HEK293 (cell line): ENCODE measurements at regions not wholly inside any gene's neighbourhood (a gene's known extent, or its start where the extent isn't known, plus 50 kb on each side); places are given as distances from the start of the nearest gene placed in this dataset.

Experiments used
- CTCF ChIA-PET: fragments of 350-600 bp; formaldehyde crosslinking; extraction: SDS; loops from one replicate; lab custom pipeline; 2021; ENCODE audit warnings: antibody characterized with exemption; lab: Yijun Ruan, JAX
- POLR2A ChIA-PET: fragments of 300-600 bp; formaldehyde crosslinking; extraction: SDS; loops from one replicate; lab custom pipeline; 2020; ENCODE audit warnings: antibody characterized with exemption, inconsistent platforms; lab: Yijun Ruan, JAX
- H3K27ac ChIP-seq: fragments of 200-500 bp; sonication (Bioruptor generic); 2 replicates; pipeline ENCODE4 v1.5.1; 2014; ENCODE audit warnings: low read depth, low read length, control low read depth, inconsistent platforms; ENCODE audit errors: extremely low read depth
- H3K36me3 ChIP-seq, 2 experiments: fragments of 200-500 bp in 1 of 2; sonication (Bioruptor generic) in 1 of 2; 1 replicate in 1 of 2; 2 replicates in 1 of 2; pipeline ENCODE4 v1.5.1; 2014 to 2017; ENCODE audit warnings: inconsistent platforms in 2 of 2, low read length in 2 of 2; ENCODE audit not compliant: control insufficient read depth in 2 of 2, insufficient read depth in 1 of 2
- H3K4me1 ChIP-seq: fragments of 200-500 bp; sonication (Bioruptor generic); 2 replicates; pipeline ENCODE4 v1.5.1; 2014; ENCODE audit warnings: mild to moderate bottlenecking, low read length, inconsistent platforms; ENCODE audit not compliant: control insufficient read depth, insufficient read depth
- H3K4me3 ChIP-seq: 2 replicates; pipeline ENCODE4 v1.5.1; 2011; ENCODE audit warnings: low read depth, mild to moderate bottlenecking, control low read depth, low read length, moderate library complexity
- H3K9me3 ChIP-seq: fragments of 200-500 bp; sonication (Bioruptor generic); 2 replicates; pipeline ENCODE4 v1.5.1; 2014; ENCODE audit warnings: low read depth, low read length, inconsistent platforms; ENCODE audit not compliant: control insufficient read depth, insufficient read depth
- AEBP2 ChIP-seq: fragments of 450-650 bp; formaldehyde crosslinking; IDR thresholded peaks from 2 replicates; pipeline ENCODE4 v1.5.1; 2016; ENCODE audit warnings: missing biosample characterization, missing genetic modification characterization, borderline replicate concordance
- BCL11A ChIP-seq: fragments of 450-650 bp; formaldehyde crosslinking; IDR thresholded peaks from 2 replicates; pipeline ENCODE4 v1.5.1; 2016; ENCODE audit warnings: low read depth, missing biosample characterization, missing genetic modification characterization
- HOXC10 ChIP-seq: sonication (generic); formaldehyde crosslinking; IDR thresholded peaks from 2 replicates; pipeline ENCODE4 v1.8.1; 2023; ENCODE audit warnings: mild to moderate bottlenecking, missing genetic modification reagents
- KLF1 ChIP-seq: fragments of 450-650 bp; formaldehyde crosslinking; IDR thresholded peaks from 2 replicates; pipeline ENCODE4 v1.5.1; 2016; ENCODE audit warnings: missing biosample characterization, missing genetic modification characterization
- KLF8 ChIP-seq: fragments of 450-650 bp; formaldehyde crosslinking; IDR thresholded peaks from 2 replicates; pipeline ENCODE4 v1.5.1; 2016; ENCODE audit warnings: missing biosample characterization, missing genetic modification characterization
- PRDM4 ChIP-seq: fragments of 450-650 bp; formaldehyde crosslinking; IDR thresholded peaks from 2 replicates; pipeline ENCODE4 v1.5.1; 2017; ENCODE audit warnings: missing biosample characterization, missing genetic modification characterization
- ZBTB17 ChIP-seq: fragments of 450-650 bp; formaldehyde crosslinking; IDR thresholded peaks from 2 replicates; pipeline ENCODE4 v1.5.1; 2016; ENCODE audit warnings: missing biosample characterization, missing genetic modification characterization
- ZNF146 ChIP-seq: fragments of 450-650 bp; formaldehyde crosslinking; IDR thresholded peaks from 2 replicates; pipeline ENCODE4 v1.5.1; 2016; ENCODE audit warnings: missing biosample characterization, missing genetic modification characterization
- ZNF155 ChIP-seq: fragments of 450-650 bp; formaldehyde crosslinking; IDR thresholded peaks from 2 replicates; pipeline ENCODE4 v1.5.1; 2016; ENCODE audit warnings: missing biosample characterization, missing genetic modification characterization
- ZNF16 ChIP-seq: fragments of 450-650 bp; formaldehyde crosslinking; IDR thresholded peaks from 2 replicates; pipeline ENCODE4 v1.5.1; 2016; ENCODE audit warnings: low read depth, missing biosample characterization, missing genetic modification characterization
- ZNF292 ChIP-seq: fragments of 450-650 bp; formaldehyde crosslinking; IDR thresholded peaks from 2 replicates; pipeline ENCODE4 v1.5.1; 2016; ENCODE audit warnings: low read depth, missing biosample characterization, missing genetic modification characterization, borderline replicate concordance
- ZNF394 ChIP-seq: fragments of 450-650 bp; formaldehyde crosslinking; IDR thresholded peaks from 2 replicates; pipeline ENCODE4 v1.5.1; 2016; ENCODE audit warnings: missing biosample characterization, missing genetic modification characterization, mild to moderate bottlenecking, moderate library complexity, borderline replicate concordance
- ZNF433 ChIP-seq: fragments of 450-650 bp; formaldehyde crosslinking; IDR thresholded peaks from 2 replicates; pipeline ENCODE4 v1.5.1; 2016; ENCODE audit warnings: missing biosample characterization, missing genetic modification characterization, low read depth
- ZNF48 ChIP-seq: fragments of 450-650 bp; formaldehyde crosslinking; IDR thresholded peaks from 2 replicates; pipeline ENCODE4 v1.5.1; 2016; ENCODE audit warnings: missing biosample characterization, missing genetic modification characterization
- ZNF518A ChIP-seq: fragments of 450-650 bp; formaldehyde crosslinking; conservative IDR thresholded peaks from 2 replicates; pipeline ENCODE4 v1.5.1; 2016; ENCODE audit warnings: low read depth, missing biosample characterization, missing genetic modification characterization
- ZNF521 ChIP-seq: fragments of 450-650 bp; formaldehyde crosslinking; IDR thresholded peaks from 2 replicates; pipeline ENCODE4 v1.5.1; 2017; ENCODE audit warnings: missing biosample characterization, mild to moderate bottlenecking, missing genetic modification characterization
- ZNF560 ChIP-seq: fragments of 450-650 bp; formaldehyde crosslinking; IDR thresholded peaks from 2 replicates; pipeline ENCODE4 v1.5.1; 2017; ENCODE audit warnings: missing biosample characterization, missing genetic modification characterization, borderline replicate concordance
- ZNF624 ChIP-seq: fragments of 450-650 bp; formaldehyde crosslinking; IDR thresholded peaks from 2 replicates; pipeline ENCODE4 v1.5.1; 2017; ENCODE audit warnings: missing biosample characterization, missing genetic modification characterization
- ZNF670 ChIP-seq: fragments of 450-650 bp; formaldehyde crosslinking; IDR thresholded peaks from 2 replicates; pipeline ENCODE4 v1.5.1; 2016; ENCODE audit warnings: missing biosample characterization, missing genetic modification characterization, low read depth
- ZNF701 ChIP-seq: fragments of 450-650 bp; formaldehyde crosslinking; IDR thresholded peaks from 2 replicates; pipeline ENCODE4 v1.5.1; 2016; ENCODE audit warnings: missing biosample characterization, missing genetic modification characterization
- ZNF768 ChIP-seq: fragments of 450-650 bp; formaldehyde crosslinking; IDR thresholded peaks from 2 replicates; pipeline ENCODE4 v1.5.1; 2018; ENCODE audit warnings: missing biosample characterization, mild to moderate bottlenecking, missing genetic modification characterization
- ZNF777 ChIP-seq: fragments of 450-650 bp; formaldehyde crosslinking; IDR thresholded peaks from 2 replicates; pipeline ENCODE4 v1.5.1; 2017; ENCODE audit warnings: missing biosample characterization, missing genetic modification characterization, borderline replicate concordance
- ZSCAN18 ChIP-seq: fragments of 450-650 bp; formaldehyde crosslinking; IDR thresholded peaks from 2 replicates; pipeline ENCODE4 v1.5.1; 2016; ENCODE audit warnings: missing biosample characterization, missing genetic modification characterization

- no peak for TF ChIP-seq BCL11A (tag by site-specific recombination)
- no peak for TF ChIP-seq ZNF155 (tag by site-specific recombination)
- TF ChIP-seq ZNF394 = no peak
- TF ChIP-seq ZNF16 = no peak
- TF ChIP-seq ZBTB17 (tag by site-specific recombination) = no peak
- TF ChIP-seq ZNF292 (tag by site-specific recombination) = no peak
- no peak for TF ChIP-seq ZNF521 (tag by site-specific recombination)
- no peak for TF ChIP-seq ZNF48
- no peak for TF ChIP-seq ZNF777 (tag by site-specific recombination)
- no peak for TF ChIP-seq ZNF670 (tag by site-specific recombination)
Measured at GRCh38 chr9:99511723-99512122, 289.6 kb downstream of the SEC61B start (continued).

GRCh38 chr9:99513441-99514112, 291.5 kb downstream of the SEC61B start:
- Histone ChIP-seq H3K9me3 (no peaks in the 10 kb centered on the region), H3K4me1 (no peaks in the 10 kb centered on the region), H3K36me3 (no peaks in the 10 kb centered on the region), H3K27ac (no peak overlapping the region), H3K4me3 (no peak overlapping the region)
- POLR2A ChIA-PET = no interaction called here
- TF ChIP-seq ZNF433 (tag by site-specific recombination) = no peak
- TF ChIP-seq ZNF518A (tag by site-specific recombination) = no peak
- no peak for TF ChIP-seq ZNF624 (tag by site-specific recombination)
- TF ChIP-seq ZNF560 (tag by site-specific recombination) = no peak
- TF ChIP-seq ZNF768 = no peak
- no peak for TF ChIP-seq ZNF146
- TF ChIP-seq ZSCAN18 (tag by site-specific recombination) = no peak
- no peak for TF ChIP-seq KLF8 (tag by site-specific recombination)
- TF ChIP-seq HOXC10 (CRISPR knock-in tag) = no peak
- TF ChIP-seq AEBP2 = no peak
- TF ChIP-seq ZNF701 (tag by site-specific recombination) = no peak
- no peak for TF ChIP-seq KLF1
- TF ChIP-seq PRDM4 = no peak
- CTCF ChIA-PET = interaction anchor here (0.5 to 0.6 kb wide), 2 partner anchors 283 to 371 kb away, joined by 3 to 8 read pairs; no protein-coding TSS in a partner anchor
